ENCODE measurements at regions not wholly inside any gene's neighbourhood (a gene's known extent, or its start where the extent isn't known, plus 50 kb on each side); places are given as distances from the start of the nearest gene placed in this dataset.

GRCh38 chr18:38923540-38923939 is 1357.9 kb upstream of the CELF4 start:
- no peak for DNase-seq (ENCODE audit: low read depth)
- TF ChIP-seq CTCF (IDR thresholded peaks at IDR 0.05; ENCODE audit: insufficient read depth, low read depth, low read length): no peak
- H3K4me3 ChIP-seq (ENCODE audit: low read depth, low read length): no peak overlapping the region

GRCh38 chr18:38923126-38923525 is 1357.5 kb upstream of the CELF4 start:
- no peak for DNase-seq (ENCODE audit: low read depth)
- TF ChIP-seq CTCF (IDR thresholded peaks at IDR 0.05; ENCODE audit: insufficient read depth, low read depth, low read length): no peak
- no peak overlapping the region for H3K4me3 ChIP-seq (ENCODE audit: low read depth, low read length)

- no peak for TF ChIP-seq CTCF (IDR thresholded peaks at IDR 0.05; ENCODE audit: insufficient read depth, low read depth, low read length)
- DNase-seq (ENCODE audit: low read depth): no peak
- no peak overlapping the region for H3K4me3 ChIP-seq (ENCODE audit: low read depth, low read length)
Observed at GRCh38 chr18:38909972-38910371, 1344.4 kb upstream of the CELF4 start.

- no peak for TF ChIP-seq CTCF (IDR thresholded peaks at IDR 0.05; ENCODE audit: insufficient read depth, low read depth, low read length)
- DNase-seq (ENCODE audit: low read depth): no peak
- no peak overlapping the region for H3K4me3 ChIP-seq (ENCODE audit: low read depth, low read length)
Observed at GRCh38 chr18:38902796-38903195, 1337.2 kb upstream of the CELF4 start.

GRCh38 chr18:38900445-38900844 is 1334.8 kb upstream of the CELF4 start:
- no peak for TF ChIP-seq CTCF (IDR thresholded peaks at IDR 0.05; ENCODE audit: insufficient read depth, low read depth, low read length)
- no peak overlapping the region for H3K4me3 ChIP-seq (ENCODE audit: low read depth, low read length)
- no peak for DNase-seq (ENCODE audit: low read depth)

- TF ChIP-seq CTCF (IDR thresholded peaks at IDR 0.05; ENCODE audit: insufficient read depth, low read depth, low read length): no peak
- H3K4me3 ChIP-seq (ENCODE audit: low read depth, low read length): no peak overlapping the region
- no peak for DNase-seq (ENCODE audit: low read depth)
Observed at GRCh38 chr18:38900031-38900430, 1334.4 kb upstream of the CELF4 start.

GRCh38 chr18:38899252-38899651 is 1333.7 kb upstream of the CELF4 start:
- DNase-seq (ENCODE audit: low read depth): no peak
- TF ChIP-seq CTCF (IDR thresholded peaks at IDR 0.05; ENCODE audit: insufficient read depth, low read depth, low read length): no peak

More at GRCh38 chr18:38899252-38899651, 1333.7 kb upstream of the CELF4 start:
- H3K4me3 ChIP-seq (ENCODE audit: low read depth, low read length): no peak overlapping the region

All from fibroblast of villous mesenchyme (primary cell).